D721Med (cell line): ENCODE measurements at regions not wholly inside any gene's neighbourhood (a gene's known extent, or its start where the extent isn't known, plus 50 kb on each side); places are given as distances from the start of the nearest gene placed in this dataset.

ENCODE experiments used
- DNase-seq: peaks from one replicate; pipeline ENCODE4 v3.0.0; 2011; ENCODE audit warnings: low spot score; ENCODE audit not compliant: insufficient read length
- FAIRE-seq: peaks from 2 replicates; lab custom pipeline; 2011; peaks lifted over from hg19 to GRCh38; lab: Jason Lieb, UNC
- TF ChIP-seq, protein P1 (sequence below): IDR thresholded peaks from 2 replicates; pipeline ENCODE4 v1.5.1; 2012; ENCODE audit warnings: mild to moderate bottlenecking, control low read depth; ENCODE audit not compliant: insufficient read depth; ENCODE audit errors: missing control alignments

- FAIRE-seq: no peak
Observed at GRCh38 chr2:226187156-226187555, 612.5 kb downstream of the IRS1 start.

GRCh38 chr2:226185616-226186211 is 613.9 kb downstream of the IRS1 start:
- TF ChIP-seq, protein P1, sequence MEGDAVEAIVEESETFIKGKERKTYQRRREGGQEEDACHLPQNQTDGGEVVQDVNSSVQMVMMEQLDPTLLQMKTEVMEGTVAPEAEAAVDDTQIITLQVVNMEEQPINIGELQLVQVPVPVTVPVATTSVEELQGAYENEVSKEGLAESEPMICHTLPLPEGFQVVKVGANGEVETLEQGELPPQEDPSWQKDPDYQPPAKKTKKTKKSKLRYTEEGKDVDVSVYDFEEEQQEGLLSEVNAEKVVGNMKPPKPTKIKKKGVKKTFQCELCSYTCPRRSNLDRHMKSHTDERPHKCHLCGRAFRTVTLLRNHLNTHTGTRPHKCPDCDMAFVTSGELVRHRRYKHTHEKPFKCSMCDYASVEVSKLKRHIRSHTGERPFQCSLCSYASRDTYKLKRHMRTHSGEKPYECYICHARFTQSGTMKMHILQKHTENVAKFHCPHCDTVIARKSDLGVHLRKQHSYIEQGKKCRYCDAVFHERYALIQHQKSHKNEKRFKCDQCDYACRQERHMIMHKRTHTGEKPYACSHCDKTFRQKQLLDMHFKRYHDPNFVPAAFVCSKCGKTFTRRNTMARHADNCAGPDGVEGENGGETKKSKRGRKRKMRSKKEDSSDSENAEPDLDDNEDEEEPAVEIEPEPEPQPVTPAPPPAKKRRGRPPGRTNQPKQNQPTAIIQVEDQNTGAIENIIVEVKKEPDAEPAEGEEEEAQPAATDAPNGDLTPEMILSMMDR: no peak
- DNase-seq (no peak), FAIRE-seq (peak; percentile 16)

More at GRCh38 chr2:226187156-226187555, 612.5 kb downstream of the IRS1 start:
- TF ChIP-seq, protein P1: no peak
- no peak for DNase-seq

GRCh38 chr2:226184940-226185615 is 614.5 kb downstream of the IRS1 start:
- FAIRE-seq: no peak

GRCh38 chr2:226184540-226184939 is 615.1 kb downstream of the IRS1 start:
- TF ChIP-seq, protein P1: no peak
- no peak for FAIRE-seq
- no peak for DNase-seq

More at GRCh38 chr2:226184940-226185615, 614.5 kb downstream of the IRS1 start:
- DNase-seq: no peak
- TF ChIP-seq, protein P1: no peak

DNA sequence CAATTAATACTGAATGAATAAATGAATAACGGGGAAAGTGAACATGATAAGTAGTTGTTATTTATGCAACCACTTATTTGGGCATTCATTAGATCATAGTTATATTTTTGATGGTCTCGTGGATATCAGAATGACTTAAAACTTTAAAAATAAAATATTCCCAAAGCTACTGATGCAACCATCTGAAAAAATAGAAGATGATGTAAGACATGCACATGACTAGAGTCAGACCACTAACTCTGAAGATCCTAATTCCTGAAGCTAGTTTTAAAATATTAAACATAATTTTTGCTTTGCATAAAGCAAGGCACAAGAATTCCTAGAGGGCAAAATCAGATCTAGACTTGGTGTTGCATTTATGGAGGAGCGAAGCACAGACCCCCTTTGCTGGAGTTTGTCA is 616.1 kb downstream of the IRS1 start:
- DNase-seq (no peak), FAIRE-seq (no peak)
- TF ChIP-seq, protein P1: no peak

DNA sequence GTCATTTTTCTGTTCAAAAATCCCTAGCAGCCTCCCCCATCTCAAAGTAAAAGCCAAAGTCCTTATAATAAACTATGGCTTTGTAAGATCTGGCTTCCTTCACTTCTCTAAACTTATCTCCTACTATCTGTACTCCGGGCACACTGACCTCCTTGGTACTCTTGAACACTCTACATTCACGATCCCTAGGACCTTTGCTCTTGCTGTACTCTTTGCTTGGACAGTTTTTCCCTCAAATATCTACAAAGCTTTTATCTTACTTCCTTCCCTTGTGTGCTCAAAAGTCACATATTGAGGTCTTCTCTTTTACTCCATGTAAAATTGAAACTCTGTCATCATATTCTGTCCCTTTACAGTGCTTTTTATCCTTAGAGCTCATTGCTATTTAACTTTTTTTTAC is 616.6 kb downstream of the IRS1 start:
- FAIRE-seq (no peak), DNase-seq (no peak)
- TF ChIP-seq, protein P1: no peak

GRCh38 chr2:226181909-226182308 is 617.7 kb downstream of the IRS1 start:
- no peak for DNase-seq
- TF ChIP-seq, protein P1: no peak
- FAIRE-seq: no peak
